ENCODE measurements at regions not wholly inside any gene's neighbourhood (a gene's known extent, or its start where the extent isn't known, plus 50 kb on each side); places are given as distances from the start of the nearest gene placed in this dataset.
"Not testable (repeated sequence)": the region's sequence is repeated elsewhere in the genome, so short reads cannot be mapped to it uniquely, and the experiment has no call there.

- H3K4me3 ChIP-seq (ENCODE audit: low read length); POLR2A ChIA-PET; H3K36me3 Mint-ChIP-seq; H3K27ac ChIP-seq (ENCODE audit: low read depth, low read length); H3K36me3 ChIP-seq (ENCODE audit: control insufficient read depth in 2 of 3, insufficient read depth in 3 of 3, low read length in 3 of 3); H3K27me3 ChIP-seq (ENCODE audit: control insufficient read depth in 2 of 2, insufficient read depth in 2 of 2, low read length in 2 of 2); H3K27ac Mint-ChIP-seq; DNase-seq; H3K4me3 Mint-ChIP-seq; intact Hi-C loops (cut with micrococcal nuclease); CTCF ChIA-PET; H3K9me3 Mint-ChIP-seq; H3K9me3 ChIP-seq (ENCODE audit: control insufficient read depth in 2 of 3, low read length in 3 of 3); H3K4me1 Mint-ChIP-seq; H3K4me1 ChIP-seq (ENCODE audit: control insufficient read depth in 2 of 2, insufficient read depth in 2 of 2, low read length in 2 of 2); H3K27me3 Mint-ChIP-seq: not testable (repeated sequence)
- peak; percentile 48 for ATAC-seq
Observed at GRCh38 chr1:149267287-149267686, 163.9 kb upstream of the NBPF9 start.

- H3K4me1 Mint-ChIP-seq; intact Hi-C loops (cut with micrococcal nuclease); H3K36me3 Mint-ChIP-seq: not testable (repeated sequence)
Observed at GRCh38 chr1:149269001-149269702, 165.8 kb upstream of the NBPF9 start.

GRCh38 chr1:149269833-149270232 is 166.5 kb upstream of the NBPF9 start:
- intact Hi-C loops (cut with micrococcal nuclease); CTCF ChIA-PET; H3K4me1 ChIP-seq (ENCODE audit: control insufficient read depth in 2 of 2, insufficient read depth in 2 of 2, low read length in 2 of 2); ATAC-seq; H3K36me3 Mint-ChIP-seq; H3K4me1 Mint-ChIP-seq; H3K9me3 Mint-ChIP-seq; H3K4me3 Mint-ChIP-seq; H3K27me3 ChIP-seq (ENCODE audit: control insufficient read depth in 2 of 2, insufficient read depth in 2 of 2, low read length in 2 of 2); H3K27ac ChIP-seq (ENCODE audit: low read depth, low read length); H3K4me3 ChIP-seq (ENCODE audit: low read length); POLR2A ChIA-PET; H3K9me3 ChIP-seq (ENCODE audit: control insufficient read depth in 2 of 3, low read length in 3 of 3); H3K36me3 ChIP-seq (ENCODE audit: control insufficient read depth in 2 of 3, insufficient read depth in 3 of 3, low read length in 3 of 3); DNase-seq; H3K27ac Mint-ChIP-seq; H3K27me3 Mint-ChIP-seq: not testable (repeated sequence)

More at GRCh38 chr1:149269001-149269702, 165.8 kb upstream of the NBPF9 start:
- POLR2A ChIA-PET; H3K27ac Mint-ChIP-seq; H3K4me3 ChIP-seq (ENCODE audit: low read length); DNase-seq; H3K9me3 ChIP-seq (ENCODE audit: control insufficient read depth in 2 of 3, low read length in 3 of 3); H3K4me3 Mint-ChIP-seq; CTCF ChIA-PET; H3K27ac ChIP-seq (ENCODE audit: low read depth, low read length); H3K4me1 ChIP-seq (ENCODE audit: control insufficient read depth in 2 of 2, insufficient read depth in 2 of 2, low read length in 2 of 2); H3K27me3 Mint-ChIP-seq; H3K27me3 ChIP-seq (ENCODE audit: control insufficient read depth in 2 of 2, insufficient read depth in 2 of 2, low read length in 2 of 2); ATAC-seq; H3K36me3 ChIP-seq (ENCODE audit: control insufficient read depth in 2 of 3, insufficient read depth in 3 of 3, low read length in 3 of 3); H3K9me3 Mint-ChIP-seq: not testable (repeated sequence)

GRCh38 chr1:149274493-149274892 is 171.1 kb upstream of the NBPF9 start:
- CTCF ChIA-PET; H3K27me3 Mint-ChIP-seq; H3K9me3 Mint-ChIP-seq; POLR2A ChIA-PET; ATAC-seq; H3K4me3 ChIP-seq (ENCODE audit: low read length); H3K4me1 ChIP-seq (ENCODE audit: control insufficient read depth in 2 of 2, insufficient read depth in 2 of 2, low read length in 2 of 2); H3K9me3 ChIP-seq (ENCODE audit: control insufficient read depth in 2 of 3, low read length in 3 of 3); H3K27ac Mint-ChIP-seq; H3K36me3 ChIP-seq (ENCODE audit: control insufficient read depth in 2 of 3, insufficient read depth in 3 of 3, low read length in 3 of 3); H3K4me3 Mint-ChIP-seq; DNase-seq; H3K27ac ChIP-seq (ENCODE audit: low read depth, low read length); intact Hi-C loops (cut with micrococcal nuclease); H3K36me3 Mint-ChIP-seq; H3K27me3 ChIP-seq (ENCODE audit: control insufficient read depth in 2 of 2, insufficient read depth in 2 of 2, low read length in 2 of 2); H3K4me1 Mint-ChIP-seq: not testable (repeated sequence)

- H3K4me3 Mint-ChIP-seq, result not testable (repeated sequence)
Observed at GRCh38 chr1:149275802-149276201, 172.5 kb upstream of the NBPF9 start.

GRCh38 chr1:149276496-149276895 is 173.1 kb upstream of the NBPF9 start:
- H3K4me3 Mint-ChIP-seq; H3K4me1 Mint-ChIP-seq; H3K9me3 Mint-ChIP-seq; ATAC-seq; H3K27ac ChIP-seq (ENCODE audit: low read depth, low read length); H3K36me3 Mint-ChIP-seq; H3K4me3 ChIP-seq (ENCODE audit: low read length); H3K36me3 ChIP-seq (ENCODE audit: control insufficient read depth in 2 of 3, insufficient read depth in 3 of 3, low read length in 3 of 3); H3K9me3 ChIP-seq (ENCODE audit: control insufficient read depth in 2 of 3, low read length in 3 of 3); POLR2A ChIA-PET; H3K27ac Mint-ChIP-seq; H3K27me3 Mint-ChIP-seq; DNase-seq; H3K4me1 ChIP-seq (ENCODE audit: control insufficient read depth in 2 of 2, insufficient read depth in 2 of 2, low read length in 2 of 2); intact Hi-C loops (cut with micrococcal nuclease); CTCF ChIA-PET; H3K27me3 ChIP-seq (ENCODE audit: control insufficient read depth in 2 of 2, insufficient read depth in 2 of 2, low read length in 2 of 2): not testable (repeated sequence)

More at GRCh38 chr1:149275802-149276201, 172.5 kb upstream of the NBPF9 start:
- H3K9me3 Mint-ChIP-seq; H3K27me3 ChIP-seq (ENCODE audit: control insufficient read depth in 2 of 2, insufficient read depth in 2 of 2, low read length in 2 of 2); CTCF ChIA-PET; POLR2A ChIA-PET; H3K4me1 Mint-ChIP-seq; H3K27me3 Mint-ChIP-seq; DNase-seq; H3K27ac ChIP-seq (ENCODE audit: low read depth, low read length); H3K27ac Mint-ChIP-seq; H3K36me3 ChIP-seq (ENCODE audit: control insufficient read depth in 2 of 3, insufficient read depth in 3 of 3, low read length in 3 of 3); H3K4me1 ChIP-seq (ENCODE audit: control insufficient read depth in 2 of 2, insufficient read depth in 2 of 2, low read length in 2 of 2); intact Hi-C loops (cut with micrococcal nuclease); H3K4me3 ChIP-seq (ENCODE audit: low read length); H3K9me3 ChIP-seq (ENCODE audit: control insufficient read depth in 2 of 3, low read length in 3 of 3); H3K36me3 Mint-ChIP-seq: not testable (repeated sequence)
- peak; percentile 79 for ATAC-seq

- CTCF ChIA-PET; intact Hi-C loops (cut with micrococcal nuclease); H3K27ac Mint-ChIP-seq; H3K27me3 ChIP-seq (ENCODE audit: control insufficient read depth in 2 of 2, insufficient read depth in 2 of 2, low read length in 2 of 2); H3K9me3 Mint-ChIP-seq; POLR2A ChIA-PET; H3K9me3 ChIP-seq (ENCODE audit: control insufficient read depth in 2 of 3, low read length in 3 of 3); H3K27ac ChIP-seq (ENCODE audit: low read depth, low read length); H3K27me3 Mint-ChIP-seq; H3K4me1 ChIP-seq (ENCODE audit: control insufficient read depth in 2 of 2, insufficient read depth in 2 of 2, low read length in 2 of 2); H3K4me3 ChIP-seq (ENCODE audit: low read length); H3K36me3 ChIP-seq (ENCODE audit: control insufficient read depth in 2 of 3, insufficient read depth in 3 of 3, low read length in 3 of 3); H3K4me3 Mint-ChIP-seq; H3K36me3 Mint-ChIP-seq; ATAC-seq; H3K4me1 Mint-ChIP-seq; DNase-seq: not testable (repeated sequence)
Observed at GRCh38 chr1:149278156-149278555, 174.8 kb upstream of the NBPF9 start.

Data from naive thymus-derived CD4-positive, alpha-beta T cell (primary cell).